GM13977 (cell line): ENCODE measurements at regions not wholly inside any gene's neighbourhood (a gene's known extent, or its start where the extent isn't known, plus 50 kb on each side); places are given as distances from the start of the nearest gene placed in this dataset.

ENCODE experiments used
- DNase-seq: peaks from one replicate; pipeline ENCODE4 v3.0.0; 2012; ENCODE audit warnings: low spot score
- CTCF ChIP-seq: IDR thresholded peaks from 2 replicates; pipeline ENCODE4 v1.5.1; 2012; ENCODE audit warnings: mild to moderate bottlenecking, control low read depth; ENCODE audit not compliant: insufficient read depth; ENCODE audit errors: extremely low read depth, missing control alignments
- in situ Hi-C: fragments of 300-500 bp; cut with MboI; formaldehyde crosslinking; loops from one replicate; pipeline ENCODE4 v1.12.0; 2022; ENCODE audit warnings: low sequenced_read_pairs, low pct_unique_long_range_greater_than_20kb, mixed read lengths, inconsistent platforms; ENCODE audit not compliant: unreplicated experiment

GRCh38 chr10:78367751-78368150 is 334.1 kb downstream of the RPS24 start:
- TF ChIP-seq CTCF = no peak
- in situ Hi-C loops = no loop called here
- no peak for DNase-seq

GRCh38 chr10:78371136-78371535 is 337.5 kb downstream of the RPS24 start:
- no peak for TF ChIP-seq CTCF
- in situ Hi-C loops = no loop called here
- DNase-seq = no peak

- TF ChIP-seq CTCF = no peak
- in situ Hi-C loops = no loop called here
- no peak for DNase-seq
Observed at GRCh38 chr10:78372806-78373205, 339.1 kb downstream of the RPS24 start.

GRCh38 chr10:78374331-78375028 is 340.8 kb downstream of the RPS24 start:
- TF ChIP-seq CTCF = no peak
- in situ Hi-C loops = no loop called here
- no peak for DNase-seq

GRCh38 chr10:78375854-78376785 is 342.5 kb downstream of the RPS24 start:
- in situ Hi-C loops = no loop called here
- no peak for DNase-seq
- TF ChIP-seq CTCF = no peak

- TF ChIP-seq CTCF = no peak
- in situ Hi-C loops = no loop called here
- DNase-seq = no peak
Observed at GRCh38 chr10:78377356-78377755, 343.7 kb downstream of the RPS24 start.
